Pulmonary artery endothelial cell (primary cell): ENCODE measurements at regions not wholly inside any gene's neighbourhood (a gene's known extent, or its start where the extent isn't known, plus 50 kb on each side); places are given as distances from the start of the nearest gene placed in this dataset.

Experiments used
- DNase-seq: peaks from one replicate; pipeline ENCODE4 v3.0.0-alpha.2; 2011; ENCODE audit warnings: low read depth, low spot score

DNA sequence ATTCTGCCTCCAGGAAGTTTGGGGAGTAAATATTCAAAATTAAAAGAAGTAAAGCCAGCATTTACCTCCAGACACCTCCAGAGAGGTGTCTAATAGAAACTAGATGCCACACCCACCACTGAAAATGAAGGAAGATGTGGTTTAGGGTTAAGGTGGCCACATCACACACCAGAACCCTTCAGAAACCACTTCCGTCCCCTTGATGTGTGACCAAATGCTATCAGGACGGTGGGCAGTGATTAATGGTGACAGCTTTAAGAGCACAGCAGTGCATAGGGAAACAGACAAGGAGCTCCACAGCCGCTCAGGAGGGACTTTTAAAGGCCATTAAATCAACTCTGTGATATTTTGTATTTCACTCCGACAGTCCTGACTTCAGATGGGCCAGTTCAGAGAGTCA lies 295.2 kb downstream of the BRINP1 start:
- no peak for DNase-seq

DNA sequence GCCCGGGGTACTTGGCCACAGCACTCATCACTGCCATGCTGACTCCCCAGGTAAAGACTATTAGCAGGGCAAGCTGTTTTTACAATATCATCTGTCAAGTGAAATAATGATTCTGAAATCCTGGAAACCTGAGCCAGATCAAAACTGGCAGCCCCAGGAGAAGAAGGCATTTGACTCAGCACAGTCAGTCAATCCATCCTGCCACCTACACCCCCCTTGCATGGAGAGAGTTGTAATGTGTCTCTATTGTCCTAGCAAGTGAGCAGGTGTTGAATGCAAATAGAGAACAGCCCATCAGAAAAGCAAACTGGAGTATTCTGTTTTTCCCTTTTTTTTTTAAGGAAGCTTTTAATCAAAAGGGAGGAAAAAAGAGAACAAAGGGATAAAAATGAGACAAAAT lies 291.2 kb downstream of the BRINP1 start:
- DNase-seq = no peak

DNA sequence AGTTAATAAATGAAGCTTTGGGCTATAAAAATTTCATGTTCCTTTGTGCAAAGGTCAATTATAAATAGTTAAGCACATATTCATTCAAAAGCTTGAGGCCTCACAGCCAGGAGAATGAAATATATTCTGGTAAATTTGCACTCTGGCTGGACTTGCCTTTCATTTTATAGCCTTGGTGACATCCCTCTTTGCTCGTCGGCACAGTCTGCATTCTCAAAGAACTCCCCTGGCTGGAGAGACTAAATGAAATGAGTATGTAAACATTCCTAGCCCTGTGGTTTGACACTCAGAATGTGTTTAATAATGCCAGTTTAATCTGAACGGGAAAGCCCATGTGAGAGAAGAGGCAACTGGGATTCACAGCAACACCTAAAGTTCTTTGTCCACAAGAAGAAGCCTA lies 285.6 kb downstream of the BRINP1 start:
- DNase-seq = no peak

DNA sequence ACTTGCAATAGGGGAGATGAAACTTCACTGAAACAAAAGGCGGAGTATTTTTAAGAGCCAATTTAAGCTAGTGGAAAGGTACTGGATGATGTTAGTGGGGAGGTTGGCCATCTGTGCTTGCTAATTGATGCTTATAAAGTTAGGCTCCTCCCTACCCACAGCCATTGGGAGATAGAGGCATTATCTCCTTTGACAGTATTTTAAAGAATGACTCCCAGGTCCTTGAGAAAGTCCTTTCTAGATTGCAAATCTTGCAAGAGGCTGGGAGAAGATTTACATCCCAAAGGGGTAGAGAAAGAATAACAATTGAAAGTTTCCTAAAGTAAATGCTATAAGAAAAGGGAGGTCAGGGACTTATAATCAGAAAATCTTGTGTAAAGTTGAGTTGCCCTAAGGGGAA lies 282.6 kb downstream of the BRINP1 start:
- no peak for DNase-seq

DNA sequence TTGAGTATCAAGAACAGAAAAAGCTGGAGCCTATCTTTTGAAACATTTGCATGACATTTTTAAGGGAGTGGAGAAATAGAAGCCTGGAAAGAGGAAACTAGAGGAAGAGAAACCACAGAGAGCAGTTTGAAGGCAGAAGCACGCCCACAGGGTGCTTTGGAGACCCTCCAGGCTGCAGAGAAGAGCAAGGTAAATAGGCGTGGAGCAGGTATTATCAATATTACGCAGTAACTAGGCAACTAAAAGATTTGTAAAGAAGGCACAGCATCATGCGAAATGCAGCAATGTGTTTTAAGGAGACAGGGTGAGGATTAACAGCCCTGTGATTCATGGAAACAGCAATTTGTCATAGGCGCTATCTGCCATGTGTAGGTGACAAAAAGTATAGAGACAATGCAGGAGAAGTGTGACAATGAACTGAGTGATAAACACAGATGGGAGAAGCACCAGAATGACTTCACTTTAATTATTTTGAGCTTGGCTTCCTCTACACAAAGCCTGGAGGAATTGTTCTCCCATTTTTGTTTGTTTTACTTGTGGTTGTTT lies 281.2 kb downstream of the BRINP1 start:
- no peak for DNase-seq

DNA sequence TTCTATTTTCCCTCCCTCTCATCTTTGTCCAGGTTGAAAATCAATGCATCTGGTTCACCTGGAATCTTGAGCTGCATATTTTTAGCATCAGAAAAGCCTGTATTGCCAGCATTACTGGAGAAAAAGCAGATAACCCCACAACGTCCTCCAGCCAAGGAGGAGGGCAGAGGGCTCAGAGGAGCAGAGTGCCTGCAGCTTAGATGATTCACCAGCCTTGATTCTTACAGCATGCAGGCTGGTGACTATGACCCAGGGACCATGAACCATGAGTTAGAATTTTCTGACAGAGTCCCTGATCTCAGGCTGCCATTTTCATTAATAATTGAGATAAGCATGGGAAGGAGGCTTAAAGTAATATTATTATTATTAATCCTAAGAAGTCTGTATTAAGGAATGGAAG lies 278.2 kb downstream of the BRINP1 start:
- DNase-seq = no peak

DNA sequence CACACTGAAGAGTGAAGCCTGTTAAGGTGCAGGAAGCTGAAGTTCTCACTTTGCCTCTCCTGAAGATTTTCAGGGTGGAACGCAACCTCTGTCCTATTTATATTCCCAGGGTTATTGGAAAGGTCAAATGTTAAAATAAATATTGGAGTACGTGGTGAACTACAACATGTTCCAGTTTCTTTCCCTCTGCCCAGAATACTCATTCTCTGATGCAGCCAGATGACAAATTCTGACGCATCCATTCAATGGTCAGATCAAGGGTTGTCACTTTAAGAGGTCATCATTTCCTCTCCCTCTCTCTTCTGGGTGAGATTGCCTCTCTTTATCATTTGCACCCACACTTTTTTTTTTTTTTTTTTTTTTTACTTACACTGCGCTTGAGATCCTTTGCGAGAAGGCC lies 277.1 kb downstream of the BRINP1 start:
- no peak for DNase-seq

DNA sequence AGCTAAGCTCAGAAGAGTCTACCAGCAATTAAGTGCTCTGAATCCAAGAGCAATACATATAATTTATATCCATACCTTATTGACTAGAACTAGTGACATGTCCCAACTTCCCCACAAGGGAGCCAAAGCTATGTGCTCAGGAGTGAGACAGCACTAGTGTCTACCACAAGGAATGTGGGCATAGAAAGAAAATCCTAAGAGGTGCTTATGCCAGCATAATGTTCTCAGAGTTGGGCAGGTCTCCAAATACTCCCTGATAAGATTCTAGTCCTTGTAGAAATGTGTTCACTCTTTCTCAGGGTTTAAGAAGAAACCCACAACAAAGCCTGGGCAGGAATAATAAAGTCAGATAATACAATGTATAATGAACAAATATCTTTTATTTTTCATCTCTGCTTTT lies 275.1 kb downstream of the BRINP1 start:
- no peak for DNase-seq

DNA sequence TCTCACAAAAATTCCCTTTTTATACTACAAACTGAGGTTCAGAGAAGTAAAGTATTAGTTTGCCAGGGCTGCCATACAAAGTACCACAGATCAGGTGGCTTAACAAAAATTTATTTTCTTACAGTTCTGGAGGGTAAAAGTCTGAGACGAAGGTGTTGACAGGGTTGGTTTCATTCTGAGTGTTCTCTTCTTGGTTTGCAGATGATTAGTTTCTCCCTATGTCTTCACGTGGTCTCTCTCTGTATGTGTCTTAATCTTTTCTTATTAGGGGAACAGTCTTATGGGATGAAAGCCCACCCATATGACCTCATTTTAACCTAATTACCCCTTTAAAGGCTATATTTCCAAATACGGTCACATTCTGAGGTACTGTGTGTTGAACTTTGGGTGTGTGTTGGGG lies 274.2 kb downstream of the BRINP1 start:
- no peak for DNase-seq

DNA sequence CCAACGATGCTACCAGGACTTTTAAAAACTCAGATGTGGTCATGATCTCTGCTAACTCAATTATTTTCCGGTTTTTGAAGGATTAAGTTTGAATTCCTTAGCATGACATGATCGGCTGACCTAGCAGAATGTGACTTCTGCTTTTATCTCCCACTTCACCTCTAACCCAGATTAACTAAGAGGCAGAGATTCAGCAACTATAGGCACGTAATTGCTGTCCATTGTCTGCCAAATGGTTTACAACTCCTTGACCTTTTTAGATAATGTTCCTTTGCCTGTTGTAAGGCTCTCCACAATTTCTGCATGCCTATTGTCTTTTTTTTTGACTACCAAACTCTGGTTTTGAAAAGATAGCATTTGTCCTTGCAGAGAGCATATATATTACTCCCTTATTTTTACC lies 268.2 kb downstream of the BRINP1 start:
- DNase-seq = no peak

DNA sequence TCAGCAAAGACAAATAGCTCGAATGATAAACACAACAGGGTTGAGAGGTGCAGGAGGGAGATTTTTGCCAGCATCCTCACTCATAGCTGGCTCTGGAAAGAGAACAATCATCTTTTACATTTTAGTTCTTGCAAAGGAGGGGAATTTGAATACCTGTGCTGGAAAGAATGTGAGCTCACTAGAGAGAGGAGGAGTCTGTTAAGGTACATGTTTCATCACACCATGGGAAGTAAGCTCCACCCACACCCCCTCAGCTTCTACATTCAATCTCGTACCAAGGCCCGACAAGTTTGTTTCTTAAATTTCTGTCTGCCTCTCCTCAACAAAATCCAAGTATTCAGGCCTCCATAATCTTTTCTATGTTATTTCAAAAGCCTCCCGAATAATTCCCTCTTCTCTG lies 254.6 kb downstream of the BRINP1 start:
- DNase-seq = no peak
